Sigmoid colon (tissue), 4 donors: ENCODE measurements at regions not wholly inside any gene's neighbourhood (a gene's known extent, or its start where the extent isn't known, plus 50 kb on each side); places are given as distances from the start of the nearest gene placed in this dataset.

Experiments
- CTCF ChIP-seq, 4 experiments: fragments of 450-650 bp in 3 of 4; fragments of 200-600 bp in 1 of 4; IDR thresholded peaks; one replicate each; pipeline ENCODE4 v1.5.1; 2016 to 2019; ENCODE audit warnings: antibody characterized with exemption in 4 of 4, mild to moderate bottlenecking in 3 of 4, moderate library complexity in 2 of 4
- POLR2A ChIP-seq, 2 donors: fragments of 450-650 bp; IDR thresholded peaks; one replicate each; pipeline ENCODE4 v1.6.1; 2016; ENCODE audit warnings: antibody characterized with exemption in 2 of 2, mild to moderate bottlenecking in 2 of 2, moderate library complexity in 2 of 2
- POLR2AphosphoS5 ChIP-seq, 4 donors: sonication (generic); formaldehyde crosslinking; IDR thresholded peaks; one replicate each; pipeline ENCODE4 v1.6.1; 2017; ENCODE audit warnings: antibody characterized with exemption in 4 of 4

- no peak for TF ChIP-seq POLR2A (IDR thresholded peaks at IDR 0.05)
- no peak for TF ChIP-seq CTCF (IDR thresholded peaks at IDR 0.05)
- no peak for TF ChIP-seq POLR2AphosphoS5 (IDR thresholded peaks at IDR 0.05)
Observed at GRCh38 chr15:53230473-53230872, 440.3 kb upstream of the ONECUT1 start.
